B cell (primary cell): ENCODE measurements at regions not wholly inside any gene's neighbourhood (a gene's known extent, or its start where the extent isn't known, plus 50 kb on each side); places are given as distances from the start of the nearest gene placed in this dataset.

Experiments
- ATAC-seq: fragments of 200-7000 bp; cut with Tn5 transposase; one replicate; pipeline ENCODE4 v1.10.0; 2021; ENCODE audit warnings: low read depth, mild to moderate bottlenecking, moderate number of reproducible peaks, moderate library complexity
- CTCF ChIA-PET: fragments of 350-600 bp; sonication (Branson Sonifier 250); formaldehyde crosslinking; loops from one replicate; lab custom pipeline; 2021; ENCODE audit warnings: antibody characterized with exemption, inconsistent platforms; lab: Charles Lee
- POLR2A ChIA-PET: fragments of 350-600 bp; sonication (Branson Sonifier 250); formaldehyde crosslinking; loops from one replicate; lab custom pipeline; 2021; ENCODE audit warnings: antibody characterized with exemption; lab: Charles Lee
- DNase-seq: peaks from one replicate; pipeline ENCODE4 v3.0.0; 2013
- H2AFZ ChIP-seq: 2 replicates; pipeline ENCODE4 v1.6.1; 2012; ENCODE audit warnings: mild to moderate bottlenecking, low read depth, low read length; ENCODE audit not compliant: insufficient read depth, poor library complexity, severe bottlenecking
- H3K27ac ChIP-seq, 2 donors: 1 replicate in 1 of 2; 2 replicates in 1 of 2; pipeline ENCODE4 v1.5.1; 2012 to 2013; ENCODE audit warnings: low read length in 2 of 2, mild to moderate bottlenecking in 2 of 2, moderate library complexity in 1 of 2
- H3K27me3 ChIP-seq, 4 experiments: fragments of 200-600 bp in 1 of 4; sonication (generic) in 1 of 4; replicated peaks in 1 of 4; 1 replicate in 2 of 4; 2 replicates in 2 of 4; pipeline versions ENCODE4 v1.6.1 to v1.7.0; 2013 to 2016; ENCODE audit warnings: low read length in 3 of 4, mild to moderate bottlenecking in 2 of 4, mixed read lengths in 1 of 4, moderate library complexity in 1 of 4; ENCODE audit not compliant: insufficient read depth in 4 of 4, control insufficient read depth in 3 of 4; ENCODE audit errors: control extremely low read depth in 1 of 4
- H3K36me3 ChIP-seq, 2 experiments: replicated peaks in 1 of 2; 1 replicate in 1 of 2; 2 replicates in 1 of 2; pipeline versions ENCODE4 v1.6.1 to v1.7.1; 2013; ENCODE audit warnings: low read length in 1 of 2; ENCODE audit not compliant: insufficient read depth in 2 of 2, control insufficient read depth in 1 of 2; ENCODE audit errors: control extremely low read depth in 1 of 2, extremely low read depth in 1 of 2
- H3K4me1 ChIP-seq, 2 donors: fragments of 200-600 bp in 1 of 2; sonication (generic) in 1 of 2; 1 replicate in 1 of 2; 2 replicates in 1 of 2; pipeline versions ENCODE4 v1.5.1 to v1.6.1; 2013 to 2017; ENCODE audit warnings: low read length in 2 of 2; ENCODE audit not compliant: control insufficient read depth in 2 of 2, insufficient read depth in 2 of 2
- H3K4me2 ChIP-seq: replicated peaks from 2 replicates; pipeline ENCODE3; 2012; ENCODE audit warnings: mild to moderate bottlenecking, low read depth, low read length; ENCODE audit not compliant: poor library complexity, severe bottlenecking
- H3K4me3 ChIP-seq, 5 experiments: fragments of 200-600 bp in 1 of 5; sonication (generic) in 1 of 5; 1 replicate in 3 of 5; 2 replicates in 2 of 5; pipeline versions ENCODE4 v1.5.1 to v1.7.0; 2011 to 2016; ENCODE audit warnings: low read length in 4 of 5, mild to moderate bottlenecking in 4 of 5, low read depth in 2 of 5, control low read depth in 1 of 5, moderate library complexity in 1 of 5; ENCODE audit not compliant: insufficient read depth in 1 of 5; ENCODE audit errors: control extremely low read depth in 1 of 5, extremely low read depth in 1 of 5
- H3K79me2 ChIP-seq: fragments of 200-600 bp; sonication (generic); one replicate; pipeline ENCODE4 v1.6.0; 2016; ENCODE audit warnings: low read length; ENCODE audit not compliant: control insufficient read depth, insufficient read depth
- H3K9ac ChIP-seq: fragments of 200-600 bp; sonication (generic); 2 replicates; pipeline ENCODE4 v1.6.1; 2017; ENCODE audit warnings: mild to moderate bottlenecking, low read length, moderate library complexity
- H3K9me3 ChIP-seq, 3 donors: one replicate each; pipeline versions ENCODE4 v1.6.1 to v1.7.1; 2013; ENCODE audit warnings: low read length in 2 of 3; ENCODE audit not compliant: control insufficient read depth in 2 of 3, insufficient read depth in 1 of 3; ENCODE audit errors: control extremely low read depth in 1 of 3
- H4K20me1 ChIP-seq: 2 replicates; pipeline ENCODE4 v1.6.0; 2012; ENCODE audit warnings: mild to moderate bottlenecking, low read length; ENCODE audit not compliant: insufficient read depth, control insufficient read depth, poor library complexity, severe bottlenecking
- H3K27ac Mint-ChIP-seq: one replicate; pipeline ENCODE4 v1.8.0; 2021; ENCODE audit warnings: mixed read lengths
- H3K27me3 Mint-ChIP-seq: one replicate; pipeline ENCODE4 v1.8.0; 2021; ENCODE audit warnings: mixed read lengths
- H3K4me1 Mint-ChIP-seq: one replicate; pipeline ENCODE4 v1.8.0; 2021; ENCODE audit warnings: mixed read lengths
- H3K4me3 Mint-ChIP-seq: one replicate; pipeline ENCODE4 v1.8.0; 2021; ENCODE audit warnings: mixed read lengths
- H3K9me3 Mint-ChIP-seq: one replicate; pipeline ENCODE4 v1.8.0; 2022; ENCODE audit warnings: mixed read lengths; ENCODE audit not compliant: insufficient read depth
- EZH2 ChIP-seq: IDR thresholded peaks from 2 replicates; pipeline ENCODE4 v1.6.1; 2012; ENCODE audit warnings: borderline replicate concordance, low read depth, mild to moderate bottlenecking, moderate library complexity, low read length; ENCODE audit not compliant: insufficient read depth, poor library complexity, severe bottlenecking
- WGBS: methylation state at CpG from one replicate; pipeline ENCODE4 v1.1.5; 2013; ENCODE audit warnings: missing lambda C conversion rate; ENCODE audit not compliant: insufficient coverage; 5-methylcytosine and 5-hydroxymethylcytosine counted together
- intact Hi-C: fragments of 100-400 bp; cut with micrococcal nuclease; formaldehyde crosslinking; loops from one replicate; pipeline ENCODE4 v1.10.0; 2022
- TF ChIP-seq, protein P1 (sequence below): fragments of 200-600 bp; IDR thresholded peaks from one replicate; pipeline ENCODE4 v1.8.0; 2022; ENCODE audit warnings: antibody characterized with exemption, mild to moderate bottlenecking

GRCh38 chr1:121516234-121516967 lies 331.6 kb downstream of the SRGAP2C start:
- TF ChIP-seq, protein P1, sequence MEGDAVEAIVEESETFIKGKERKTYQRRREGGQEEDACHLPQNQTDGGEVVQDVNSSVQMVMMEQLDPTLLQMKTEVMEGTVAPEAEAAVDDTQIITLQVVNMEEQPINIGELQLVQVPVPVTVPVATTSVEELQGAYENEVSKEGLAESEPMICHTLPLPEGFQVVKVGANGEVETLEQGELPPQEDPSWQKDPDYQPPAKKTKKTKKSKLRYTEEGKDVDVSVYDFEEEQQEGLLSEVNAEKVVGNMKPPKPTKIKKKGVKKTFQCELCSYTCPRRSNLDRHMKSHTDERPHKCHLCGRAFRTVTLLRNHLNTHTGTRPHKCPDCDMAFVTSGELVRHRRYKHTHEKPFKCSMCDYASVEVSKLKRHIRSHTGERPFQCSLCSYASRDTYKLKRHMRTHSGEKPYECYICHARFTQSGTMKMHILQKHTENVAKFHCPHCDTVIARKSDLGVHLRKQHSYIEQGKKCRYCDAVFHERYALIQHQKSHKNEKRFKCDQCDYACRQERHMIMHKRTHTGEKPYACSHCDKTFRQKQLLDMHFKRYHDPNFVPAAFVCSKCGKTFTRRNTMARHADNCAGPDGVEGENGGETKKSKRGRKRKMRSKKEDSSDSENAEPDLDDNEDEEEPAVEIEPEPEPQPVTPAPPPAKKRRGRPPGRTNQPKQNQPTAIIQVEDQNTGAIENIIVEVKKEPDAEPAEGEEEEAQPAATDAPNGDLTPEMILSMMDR = no peak
- TF ChIP-seq EZH2 = no peak
- H3K9me3 ChIP-seq = peaks cover 0 to 4% (median 0%) of the 10 kb centered on the region in 3 donors
- DNase-seq = peak; percentile 80
- H3K27me3 Mint-ChIP-seq = no peaks in the 10 kb centered on the region
- peaks cover 32% of the 10 kb centered on the region in 2 donors for H3K4me1 ChIP-seq
- H3K4me3 ChIP-seq = peak overlapping the region; percentile 23 to 46 (median 39)
- H3K79me2 ChIP-seq = peaks cover 6% of the 10 kb centered on the region
- no peaks in the 10 kb centered on the region for H4K20me1 ChIP-seq
- peak overlapping the region; percentile 73 for H3K4me2 ChIP-seq
- no peaks in the 10 kb centered on the region for H3K9me3 Mint-ChIP-seq
- peak overlapping the region; percentile 45 for H3K9ac ChIP-seq
- no peaks in the 10 kb centered on the region for H3K27me3 ChIP-seq
- peak overlapping the region; percentile 61 for H2AFZ ChIP-seq
- peak overlapping the region; percentile 83 for H3K4me3 Mint-ChIP-seq
- POLR2A ChIA-PET = interaction anchor here (0.6 to 0.7 kb wide), 2 partner anchors 50 to 71 kb away, joined by 5 to 9 read pairs; no protein-coding TSS in a partner anchor
- intact Hi-C loops = loop anchor here (5.0 kb wide), 1 partner anchor 36 kb away; no protein-coding TSS in a partner anchor
- peak overlapping the region; percentile 65 to 73 for H3K27ac ChIP-seq
- H3K4me1 Mint-ChIP-seq = peaks cover 48% of the 10 kb centered on the region
- no CpG with 5 or more reads among the region's 8 CpGs for WGBS
- ATAC-seq = peak; percentile 40
- H3K27ac Mint-ChIP-seq = peak overlapping the region; percentile 92
- H3K36me3 ChIP-seq = no peaks in the 10 kb centered on the region
- CTCF ChIA-PET = interaction anchor here (1.3 to 2.2 kb wide), 4 partner anchors 58 to 70 kb away, joined by 4 to 10 read pairs (median 6); no protein-coding TSS in a partner anchor
